ENCODE measurements at regions not wholly inside any gene's neighbourhood (a gene's known extent, or its start where the extent isn't known, plus 50 kb on each side); places are given as distances from the start of the nearest gene placed in this dataset.

DNA sequence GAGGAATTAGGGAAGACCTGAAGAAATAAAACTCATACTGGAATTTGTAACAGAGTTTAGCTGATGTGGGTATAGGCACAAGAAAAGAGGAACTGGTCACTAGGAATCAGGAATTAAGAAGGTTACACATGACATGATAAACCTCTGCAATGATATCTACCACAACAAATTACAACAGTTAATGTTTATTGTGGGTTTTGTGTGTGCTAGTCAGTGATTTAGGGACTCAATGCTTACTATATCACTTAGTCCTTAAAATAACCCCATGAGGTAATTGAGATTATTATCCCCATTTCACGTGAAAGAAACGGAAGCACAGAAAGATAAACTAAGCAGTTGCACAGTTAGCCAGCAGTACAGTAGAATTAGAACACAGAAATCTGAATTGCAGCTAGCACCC is 415.8 kb upstream of the ZEB2 start:
- H3K4me3 ChIP-seq (ENCODE audit: low read length): no peak overlapping the region
- DNase-seq (ENCODE audit: low read depth): no peak
- TF ChIP-seq, protein P1, sequence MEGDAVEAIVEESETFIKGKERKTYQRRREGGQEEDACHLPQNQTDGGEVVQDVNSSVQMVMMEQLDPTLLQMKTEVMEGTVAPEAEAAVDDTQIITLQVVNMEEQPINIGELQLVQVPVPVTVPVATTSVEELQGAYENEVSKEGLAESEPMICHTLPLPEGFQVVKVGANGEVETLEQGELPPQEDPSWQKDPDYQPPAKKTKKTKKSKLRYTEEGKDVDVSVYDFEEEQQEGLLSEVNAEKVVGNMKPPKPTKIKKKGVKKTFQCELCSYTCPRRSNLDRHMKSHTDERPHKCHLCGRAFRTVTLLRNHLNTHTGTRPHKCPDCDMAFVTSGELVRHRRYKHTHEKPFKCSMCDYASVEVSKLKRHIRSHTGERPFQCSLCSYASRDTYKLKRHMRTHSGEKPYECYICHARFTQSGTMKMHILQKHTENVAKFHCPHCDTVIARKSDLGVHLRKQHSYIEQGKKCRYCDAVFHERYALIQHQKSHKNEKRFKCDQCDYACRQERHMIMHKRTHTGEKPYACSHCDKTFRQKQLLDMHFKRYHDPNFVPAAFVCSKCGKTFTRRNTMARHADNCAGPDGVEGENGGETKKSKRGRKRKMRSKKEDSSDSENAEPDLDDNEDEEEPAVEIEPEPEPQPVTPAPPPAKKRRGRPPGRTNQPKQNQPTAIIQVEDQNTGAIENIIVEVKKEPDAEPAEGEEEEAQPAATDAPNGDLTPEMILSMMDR (conservative IDR thresholded peaks at IDR 0.05; ENCODE audit: low read depth, low read length): no peak

DNA sequence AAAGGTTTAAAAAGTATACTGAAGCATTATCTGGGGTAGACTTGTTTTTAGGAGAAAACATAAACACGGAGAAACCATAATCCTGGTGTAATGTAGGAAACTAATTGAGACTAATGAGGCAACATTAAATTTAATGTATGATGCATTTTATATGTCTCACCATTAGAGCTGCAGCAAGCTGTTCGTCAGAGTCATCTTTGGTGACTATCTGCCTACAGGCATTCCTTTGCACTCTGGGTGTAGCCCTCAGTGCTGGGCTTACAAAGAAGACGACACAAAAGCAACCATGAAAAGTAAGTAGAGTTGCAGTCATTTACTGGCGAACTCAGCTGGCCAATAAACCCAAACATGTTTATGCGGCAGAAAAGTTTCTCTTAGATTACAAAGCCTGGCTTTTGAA is 415.3 kb upstream of the ZEB2 start:
- TF ChIP-seq, protein P1 (conservative IDR thresholded peaks at IDR 0.05; ENCODE audit: low read depth, low read length): no peak
- H3K4me3 ChIP-seq (ENCODE audit: low read length): no peak overlapping the region
- DNase-seq (ENCODE audit: low read depth): no peak

DNA sequence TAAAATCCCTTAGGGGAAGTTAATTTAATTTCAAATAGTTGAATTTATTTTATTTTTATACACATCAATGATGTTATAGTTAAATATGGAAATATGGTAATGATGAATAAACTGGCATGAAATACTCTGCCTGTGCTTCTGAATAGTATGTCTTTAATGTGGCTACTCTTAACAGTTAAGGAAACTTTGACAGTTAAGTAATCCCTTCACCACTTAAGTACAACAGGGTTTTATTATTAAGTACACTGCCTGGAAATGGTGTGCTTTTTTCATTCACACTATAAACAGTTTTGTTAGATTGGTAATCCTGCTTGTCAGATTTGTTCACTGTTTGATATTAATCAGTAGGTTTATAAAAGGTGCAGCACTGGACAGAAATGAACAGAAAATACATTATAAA is 412.0 kb upstream of the ZEB2 start:
- TF ChIP-seq, protein P1 (conservative IDR thresholded peaks at IDR 0.05; ENCODE audit: low read depth, low read length): no peak
- H3K4me3 ChIP-seq (ENCODE audit: low read length): no peak overlapping the region
- DNase-seq (ENCODE audit: low read depth): peak; percentile 67

DNA sequence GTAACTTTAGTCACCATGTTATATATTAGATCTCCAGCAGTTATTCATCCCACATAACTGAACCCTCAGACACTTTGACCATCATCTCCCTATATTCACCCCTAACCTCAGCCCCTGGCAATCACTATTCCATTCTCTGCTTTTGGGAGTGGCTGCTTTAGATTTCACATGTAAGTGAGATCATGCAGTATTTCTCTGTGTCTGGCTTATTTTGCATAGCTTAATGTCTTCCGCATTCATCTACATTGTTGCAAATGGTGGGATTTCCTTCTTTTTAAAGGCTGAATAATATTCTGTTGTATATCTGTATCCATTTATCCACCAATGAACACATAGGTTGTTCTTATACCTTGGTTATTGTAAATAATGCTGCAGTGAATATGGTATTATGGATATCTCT is 411.6 kb upstream of the ZEB2 start:
- TF ChIP-seq, protein P1 (conservative IDR thresholded peaks at IDR 0.05; ENCODE audit: low read depth, low read length): no peak
- no peak for DNase-seq (ENCODE audit: low read depth)

DNA sequence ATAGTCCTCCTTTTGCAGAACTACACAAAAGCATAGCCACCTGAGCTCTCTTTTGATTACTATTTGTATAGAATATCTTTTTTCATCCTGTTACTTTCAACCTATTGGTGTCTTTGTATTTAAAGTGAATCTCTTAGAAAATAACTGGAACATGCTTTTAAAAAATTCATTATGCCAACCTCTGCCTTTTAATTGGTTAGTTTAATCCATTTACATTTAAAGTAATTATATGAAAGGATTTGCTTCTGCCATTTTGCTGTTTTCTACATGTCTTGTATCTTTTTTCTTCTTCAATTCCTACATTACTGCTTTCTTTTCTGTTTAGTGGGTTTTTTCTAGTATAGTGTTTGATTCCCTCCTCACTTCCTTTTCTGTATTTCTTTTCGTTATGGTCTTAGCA is 407.5 kb upstream of the ZEB2 start:
- TF ChIP-seq, protein P1 (conservative IDR thresholded peaks at IDR 0.05; ENCODE audit: low read depth, low read length): no peak
- no peak overlapping the region for H3K4me3 ChIP-seq (ENCODE audit: low read length)
- DNase-seq (ENCODE audit: low read depth): no peak

More for the DNA sequence above, 411.6 kb upstream of the ZEB2 start:
- no peak overlapping the region for H3K4me3 ChIP-seq (ENCODE audit: low read length)

DNA sequence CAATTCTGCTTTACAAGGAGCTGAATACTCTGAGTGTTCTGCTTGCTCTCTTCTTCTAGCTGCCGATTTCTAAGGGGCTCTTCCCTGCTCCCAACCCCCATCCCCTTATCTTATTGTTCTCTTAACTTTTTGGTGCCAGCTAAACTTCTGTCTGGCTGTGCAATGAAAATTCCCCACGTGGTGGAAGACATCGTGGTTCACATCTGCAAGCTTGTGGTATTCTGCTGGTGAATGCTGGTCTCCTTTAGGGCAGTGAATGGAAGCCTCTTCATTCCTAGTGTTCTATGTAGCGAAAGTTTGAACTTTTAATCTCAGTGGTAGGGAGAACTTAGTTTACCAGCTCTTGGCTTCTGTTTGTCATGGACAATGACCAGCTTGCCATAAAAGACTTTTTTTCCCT is 406.0 kb upstream of the ZEB2 start:
- TF ChIP-seq, protein P1 (conservative IDR thresholded peaks at IDR 0.05; ENCODE audit: low read depth, low read length): no peak
- H3K4me3 ChIP-seq (ENCODE audit: low read length): no peak overlapping the region
- no peak for DNase-seq (ENCODE audit: low read depth)

DNA sequence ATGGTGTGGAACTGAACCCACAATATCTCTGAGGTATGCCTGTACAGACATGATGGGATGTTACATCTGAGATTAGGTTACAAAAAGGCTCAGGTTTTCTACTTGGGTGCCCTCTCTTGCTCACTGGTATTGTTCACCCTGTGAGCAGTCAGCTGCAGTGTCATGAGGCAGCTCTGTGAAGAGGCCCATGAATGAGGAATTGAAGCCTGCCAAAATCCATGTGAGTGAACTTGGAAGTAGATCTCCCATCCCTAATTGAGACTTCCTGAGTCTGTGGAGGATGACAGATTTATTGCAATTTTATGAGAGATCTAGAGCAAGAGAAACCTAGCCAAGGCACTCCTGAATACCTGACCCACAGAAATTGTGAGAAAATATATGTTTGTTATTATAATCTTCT is 404.9 kb upstream of the ZEB2 start:
- no peak overlapping the region for H3K4me3 ChIP-seq (ENCODE audit: low read length)
- no peak for DNase-seq (ENCODE audit: low read depth)
- TF ChIP-seq, protein P1 (conservative IDR thresholded peaks at IDR 0.05; ENCODE audit: low read depth, low read length): no peak
